GM23338 (cell line): ENCODE measurements at regions not wholly inside any gene's neighbourhood (a gene's known extent, or its start where the extent isn't known, plus 50 kb on each side); places are given as distances from the start of the nearest gene placed in this dataset.

ENCODE experiments used
- ATAC-seq: fragments of 200-7000 bp; cut with Tn5 transposase; 3 replicates; pipeline ENCODE4 v1.9.1; 2020
- DNase-seq: peaks from one replicate; pipeline ENCODE4 v3.0.0-alpha.2; 2015; ENCODE audit warnings: low spot score
- H2AFZ ChIP-seq: fragments of 200-600 bp; sonication (generic); 2 replicates; pipeline ENCODE4 v1.8.0; 2016; ENCODE audit warnings: antibody characterized with exemption, mild to moderate bottlenecking, moderate library complexity
- H3F3A ChIP-seq: fragments of 200-600 bp; sonication (generic); replicated peaks from 2 replicates; pipeline ENCODE4 v1.8.0; 2017; ENCODE audit warnings: antibody characterized with exemption, mixed run types, low read depth
- H3K27ac ChIP-seq: fragments of 200-600 bp; sonication (generic); 2 replicates; pipeline ENCODE4 v1.6.1; 2016; ENCODE audit warnings: low read depth
- H3K27me3 ChIP-seq: fragments of 200-600 bp; sonication (generic); 2 replicates; pipeline ENCODE4 v1.8.0; 2016; ENCODE audit warnings: mild to moderate bottlenecking, mixed run types, moderate library complexity; ENCODE audit not compliant: insufficient read depth
- H3K36me3 ChIP-seq: fragments of 200-600 bp; sonication (generic); 2 replicates; pipeline ENCODE4 v1.8.0; 2016; ENCODE audit warnings: mild to moderate bottlenecking; ENCODE audit not compliant: insufficient read depth
- H3K4me1 ChIP-seq: fragments of 200-600 bp; sonication (generic); 2 replicates; pipeline ENCODE4 v1.8.0; 2016; ENCODE audit warnings: mild to moderate bottlenecking, moderate library complexity; ENCODE audit not compliant: insufficient read depth
- H3K4me2 ChIP-seq: fragments of 200-600 bp; sonication (generic); 2 replicates; pipeline ENCODE4 v1.7.1; 2017; ENCODE audit warnings: mixed run types
- H3K4me3 ChIP-seq: fragments of 200-600 bp; sonication (generic); 2 replicates; pipeline ENCODE4 v1.6.1; 2016; ENCODE audit warnings: mixed run types
- H3K79me2 ChIP-seq: fragments of 200-600 bp; sonication (generic); replicated peaks from 2 replicates; pipeline ENCODE4 v1.8.0; 2017; ENCODE audit warnings: mild to moderate bottlenecking; ENCODE audit not compliant: insufficient read depth
- H3K9me2 ChIP-seq: fragments of 200-600 bp; sonication (generic); 2 replicates; pipeline ENCODE4 v1.8.0; 2017; ENCODE audit not compliant: insufficient read depth
- H4K20me1 ChIP-seq: fragments of 200-600 bp; sonication (generic); replicated peaks from 2 replicates; pipeline ENCODE4 v1.8.0; 2017; ENCODE audit warnings: mild to moderate bottlenecking; ENCODE audit not compliant: insufficient read depth
- H3K27ac Mint-ChIP-seq: 2 replicates; pipeline ENCODE4 v1.8.0; 2020; ENCODE audit warnings: inconsistent platforms, mild to moderate bottlenecking, moderate library complexity, mixed read lengths
- H3K27me3 Mint-ChIP-seq: 3 replicates; pipeline ENCODE4 v1.8.0; 2022; ENCODE audit warnings: low read depth, mild to moderate bottlenecking, moderate library complexity, mixed read lengths, inconsistent platforms; ENCODE audit not compliant: insufficient read depth, poor library complexity
- H3K36me3 Mint-ChIP-seq: 3 replicates; pipeline ENCODE4 v1.8.0; 2021; ENCODE audit warnings: low read depth, mild to moderate bottlenecking, inconsistent platforms, moderate library complexity, mixed read lengths
- H3K4me1 Mint-ChIP-seq: 3 replicates; pipeline ENCODE4 v1.8.0; 2020; ENCODE audit warnings: mild to moderate bottlenecking, inconsistent platforms, mixed read lengths
- H3K4me3 Mint-ChIP-seq: 3 replicates; pipeline ENCODE4 v1.8.0; 2021; ENCODE audit warnings: moderate library complexity, mild to moderate bottlenecking, inconsistent platforms, mixed read lengths
- H3K9me3 Mint-ChIP-seq: 3 replicates; pipeline ENCODE4 v1.8.0; 2020; ENCODE audit warnings: moderate library complexity, mild to moderate bottlenecking, inconsistent platforms, mixed read lengths
- CREB1 ChIP-seq: fragments of 250-450 bp; sonication (Bioruptor Pico); IDR thresholded peaks from 2 replicates; pipeline ENCODE4 v1.5.0; 2020; ENCODE audit warnings: low read depth, mild to moderate bottlenecking, moderate library complexity
- EZH2 ChIP-seq: fragments of 200-600 bp; sonication (generic); IDR thresholded peaks from one replicate; pipeline ENCODE4 v1.8.0; 2017; ENCODE audit warnings: antibody characterized with exemption, mild to moderate bottlenecking, low read depth; ENCODE audit not compliant: unreplicated experiment
- EZH2phosphoT487 ChIP-seq: fragments of 200-600 bp; sonication (generic); IDR thresholded peaks from one replicate; pipeline ENCODE4 v1.8.1; 2018; ENCODE audit warnings: antibody characterized with exemption; ENCODE audit not compliant: unreplicated experiment
- JUNB ChIP-seq: IDR thresholded peaks from one replicate; pipeline ENCODE4 v1.6.1; 2016; ENCODE audit warnings: antibody characterized with exemption; ENCODE audit not compliant: unreplicated experiment
- NANOG ChIP-seq: IDR thresholded peaks from 2 replicates; pipeline ENCODE4 v1.6.1; 2016; ENCODE audit warnings: antibody characterized with exemption, borderline replicate concordance
- POLR2AphosphoS5 ChIP-seq: IDR thresholded peaks from 2 replicates; pipeline ENCODE4 v1.6.1; 2016; ENCODE audit warnings: antibody characterized with exemption, low read depth
- REST ChIP-seq: IDR thresholded peaks from one replicate; pipeline ENCODE4 v1.6.1; 2018; ENCODE audit warnings: antibody characterized with exemption; ENCODE audit not compliant: unreplicated experiment
- STAT1 ChIP-seq: IDR thresholded peaks from one replicate; pipeline ENCODE4 v1.6.1; 2016; ENCODE audit warnings: antibody characterized with exemption; ENCODE audit not compliant: unreplicated experiment
- ZNF114 ChIP-seq: fragments of 250-450 bp; sonication (Bioruptor Pico); IDR thresholded peaks from 2 replicates; pipeline ENCODE4 v1.5.0; 2020; ENCODE audit warnings: mild to moderate bottlenecking, moderate library complexity
- ZNF331 ChIP-seq: fragments of 250-450 bp; sonication (Bioruptor Pico); IDR thresholded peaks from 2 replicates; pipeline ENCODE4 v1.5.0; 2020; ENCODE audit warnings: low read depth, mild to moderate bottlenecking, moderate library complexity
- ZNF462 ChIP-seq: fragments of 250-450 bp; sonication (Bioruptor Pico); IDR thresholded peaks from 2 replicates; pipeline ENCODE4 v1.5.0; 2020; ENCODE audit warnings: mild to moderate bottlenecking, moderate library complexity
- TF ChIP-seq, protein P1 (sequence below): IDR thresholded peaks from 2 replicates; pipeline ENCODE4 v1.6.1; 2016; ENCODE audit warnings: antibody characterized with exemption
- TF ChIP-seq, protein P2 (sequence below), 2 experiments: fragments of 200-600 bp in 1 of 2; sonication (generic) in 1 of 2; conservative IDR thresholded peaks; 2 replicates each; pipeline versions ENCODE4 v1.5.1 to v1.6.1; 2016 to 2017; ENCODE audit warnings: antibody characterized with exemption in 2 of 2, low read depth in 2 of 2, mild to moderate bottlenecking in 2 of 2, moderate library complexity in 1 of 2

DNA sequence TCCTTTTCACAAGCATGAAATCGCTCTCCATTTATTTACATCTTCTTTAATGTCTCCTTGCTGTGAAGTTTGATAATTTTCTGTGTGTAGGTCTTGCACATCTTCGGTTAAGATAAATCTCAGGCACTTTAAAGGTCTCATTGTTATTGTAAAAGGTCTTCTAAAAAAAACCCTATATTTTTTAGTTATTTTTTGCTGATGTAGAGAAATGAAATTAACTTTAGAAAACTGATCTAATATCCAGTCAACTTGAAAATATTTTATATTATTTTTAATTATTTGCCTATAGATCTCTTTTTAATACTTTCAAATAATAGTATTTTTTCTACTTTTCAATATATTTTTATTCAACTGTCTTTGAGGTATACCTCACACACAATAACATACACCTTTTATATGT lies 169.4 kb downstream of the INSIG2 start:
- Histone ChIP-seq H3K36me3 (no peaks in the 10 kb centered on the region), H3K4me1 (peaks cover 4% of the 10 kb centered on the region)
- no peaks in the 10 kb centered on the region for H3K36me3 Mint-ChIP-seq

More for the DNA sequence above, 169.4 kb downstream of the INSIG2 start:
- H3K79me2 ChIP-seq, result no peaks in the 10 kb centered on the region
- no peaks in the 10 kb centered on the region for H4K20me1 ChIP-seq
- Mint-ChIP-seq H3K9me3 (no peaks in the 10 kb centered on the region; the same call in 2 of the 3 replicates), H3K4me3 (no peak overlapping the region), H3K27ac (no peak overlapping the region), H3K4me1 (peaks cover 17% of the 10 kb centered on the region), H3K27me3 (peaks cover 7% of the 10 kb centered on the region)
- no peak overlapping the region for H3K27ac ChIP-seq
- no peak for TF ChIP-seq ZNF462
- TF ChIP-seq STAT1, result no peak
- TF ChIP-seq EZH2, result no peak
- no peak for TF ChIP-seq NANOG
- TF ChIP-seq, protein P1, sequence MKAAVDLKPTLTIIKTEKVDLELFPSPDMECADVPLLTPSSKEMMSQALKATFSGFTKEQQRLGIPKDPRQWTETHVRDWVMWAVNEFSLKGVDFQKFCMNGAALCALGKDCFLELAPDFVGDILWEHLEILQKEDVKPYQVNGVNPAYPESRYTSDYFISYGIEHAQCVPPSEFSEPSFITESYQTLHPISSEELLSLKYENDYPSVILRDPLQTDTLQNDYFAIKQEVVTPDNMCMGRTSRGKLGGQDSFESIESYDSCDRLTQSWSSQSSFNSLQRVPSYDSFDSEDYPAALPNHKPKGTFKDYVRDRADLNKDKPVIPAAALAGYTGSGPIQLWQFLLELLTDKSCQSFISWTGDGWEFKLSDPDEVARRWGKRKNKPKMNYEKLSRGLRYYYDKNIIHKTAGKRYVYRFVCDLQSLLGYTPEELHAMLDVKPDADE, result no peak
- TF ChIP-seq JUNB, result no peak
- no peak for TF ChIP-seq CREB1 (CRISPR knock-in tag)
- no peak for TF ChIP-seq POLR2AphosphoS5
- TF ChIP-seq, protein P2, sequence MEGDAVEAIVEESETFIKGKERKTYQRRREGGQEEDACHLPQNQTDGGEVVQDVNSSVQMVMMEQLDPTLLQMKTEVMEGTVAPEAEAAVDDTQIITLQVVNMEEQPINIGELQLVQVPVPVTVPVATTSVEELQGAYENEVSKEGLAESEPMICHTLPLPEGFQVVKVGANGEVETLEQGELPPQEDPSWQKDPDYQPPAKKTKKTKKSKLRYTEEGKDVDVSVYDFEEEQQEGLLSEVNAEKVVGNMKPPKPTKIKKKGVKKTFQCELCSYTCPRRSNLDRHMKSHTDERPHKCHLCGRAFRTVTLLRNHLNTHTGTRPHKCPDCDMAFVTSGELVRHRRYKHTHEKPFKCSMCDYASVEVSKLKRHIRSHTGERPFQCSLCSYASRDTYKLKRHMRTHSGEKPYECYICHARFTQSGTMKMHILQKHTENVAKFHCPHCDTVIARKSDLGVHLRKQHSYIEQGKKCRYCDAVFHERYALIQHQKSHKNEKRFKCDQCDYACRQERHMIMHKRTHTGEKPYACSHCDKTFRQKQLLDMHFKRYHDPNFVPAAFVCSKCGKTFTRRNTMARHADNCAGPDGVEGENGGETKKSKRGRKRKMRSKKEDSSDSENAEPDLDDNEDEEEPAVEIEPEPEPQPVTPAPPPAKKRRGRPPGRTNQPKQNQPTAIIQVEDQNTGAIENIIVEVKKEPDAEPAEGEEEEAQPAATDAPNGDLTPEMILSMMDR (conservative IDR thresholded peaks at IDR 0.05; ENCODE audit: low read depth in 2 of 2), result no peak
- TF ChIP-seq EZH2phosphoT487, result no peak
- TF ChIP-seq ZNF114, result no peak
- no peak for TF ChIP-seq ZNF331 (CRISPR knock-in tag)
- TF ChIP-seq REST, result no peak
- no peak overlapping the region for H2AFZ ChIP-seq
- H3K27me3 ChIP-seq, result no peaks in the 10 kb centered on the region
- ATAC-seq (no peak), DNase-seq (no peak)
- no peak overlapping the region for H3K4me2 ChIP-seq
- peaks cover 9% of the 10 kb centered on the region; the same call in 1 of the 2 replicates for H3K9me2 ChIP-seq
- no peak overlapping the region for H3K4me3 ChIP-seq
- no peaks in the 10 kb centered on the region for H3F3A ChIP-seq
